HepG2 (cell line): ENCODE measurements at regions not wholly inside any gene's neighbourhood (a gene's known extent, or its start where the extent isn't known, plus 50 kb on each side); places are given as distances from the start of the nearest gene placed in this dataset.

Experiments used
- CBX5 ChIP-seq: sonication (generic); formaldehyde crosslinking; IDR thresholded peaks from 2 replicates; pipeline ENCODE4 v1.4.0; 2020; ENCODE audit warnings: missing genetic modification reagents, borderline replicate concordance
- ZNF546 ChIP-seq: sonication (generic); formaldehyde crosslinking; conservative IDR thresholded peaks from 2 replicates; pipeline ENCODE4 v1.8.1; 2023; ENCODE audit warnings: mild to moderate bottlenecking, missing genetic modification reagents

DNA sequence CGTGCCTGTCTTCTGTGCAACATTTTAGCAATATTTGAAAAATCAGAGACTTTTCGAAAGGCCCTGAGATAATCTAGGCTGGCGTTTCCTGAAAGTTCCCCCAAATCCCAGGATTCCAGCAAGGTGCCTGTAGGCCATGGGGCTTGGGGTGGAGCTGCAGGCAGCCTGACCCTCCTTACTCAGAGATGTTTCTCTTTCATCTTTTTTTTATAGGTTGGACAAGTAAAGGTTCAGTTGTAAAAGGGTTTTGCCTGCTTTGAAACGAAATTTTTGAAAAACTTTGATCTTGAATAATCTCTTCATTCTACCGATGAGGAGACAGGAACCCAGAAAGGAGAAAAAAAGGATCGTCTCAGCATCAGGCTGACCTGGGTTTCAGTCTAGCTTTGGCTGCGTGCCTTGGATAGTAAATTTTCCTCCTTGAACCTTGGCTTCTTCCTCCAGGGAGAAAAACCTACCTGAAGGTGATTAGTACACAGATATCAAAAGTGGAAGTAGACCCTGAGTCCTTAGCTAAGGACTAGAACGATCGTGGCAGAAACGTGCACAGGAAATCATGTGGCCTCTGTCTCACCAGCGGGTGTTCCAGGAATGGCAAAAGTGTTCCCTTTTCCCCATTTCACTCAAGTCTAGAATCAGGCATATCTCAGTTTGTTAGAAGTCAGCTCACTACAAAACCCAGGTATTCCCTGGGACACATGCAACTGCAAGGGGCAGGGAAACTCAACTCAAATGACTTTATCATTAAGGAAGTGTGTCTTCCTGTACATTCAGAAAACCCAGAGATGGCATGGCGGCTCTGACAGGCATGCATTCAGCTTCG is 128.2 kb upstream of the PTPN1 start:
- TF ChIP-seq CBX5 (CRISPR knock-in tag) (no peak), ZNF546 (no peak)
